GM18858 (cell line): ENCODE measurements at regions not wholly inside any gene's neighbourhood (a gene's known extent, or its start where the extent isn't known, plus 50 kb on each side); places are given as distances from the start of the nearest gene placed in this dataset.

Experiments
- ATAC-seq: cut with Tn5 transposase; IDR thresholded peaks from one replicate; pipeline ENCODE4 v1.9.1; 2021; ENCODE audit not compliant: unreplicated experiment

- no peak for ATAC-seq
These were observed 461.2 kb downstream of the TLR4 start for GRCh38 chr9:118165451-118165850.

- no peak for ATAC-seq
These were observed 466.1 kb downstream of the TLR4 start for GRCh38 chr9:118170032-118170955.

- ATAC-seq = no peak
These were observed 473.0 kb downstream of the TLR4 start for GRCh38 chr9:118177241-118177640.

- no peak for ATAC-seq
These were observed 479.4 kb downstream of the TLR4 start for GRCh38 chr9:118183576-118183975.

- no peak for ATAC-seq
These were observed 483.2 kb downstream of the TLR4 start for GRCh38 chr9:118187408-118187807.

GRCh38 chr9:118189615-118190014 is 485.4 kb downstream of the TLR4 start:
- ATAC-seq = no peak

GRCh38 chr9:118192807-118193206 is 488.6 kb downstream of the TLR4 start:
- ATAC-seq = no peak

- no peak for ATAC-seq
These were observed 505.1 kb downstream of the TLR4 start for GRCh38 chr9:118209343-118209742.

- no peak for ATAC-seq
These were observed 511.3 kb downstream of the TLR4 start for GRCh38 chr9:118215549-118215948.

- no peak for ATAC-seq
These were observed 518.2 kb downstream of the TLR4 start for GRCh38 chr9:118222375-118222774.

- ATAC-seq = no peak
These were observed 518.9 kb downstream of the TLR4 start for GRCh38 chr9:118223111-118223510.

GRCh38 chr9:118230329-118230728 is 526.1 kb downstream of the TLR4 start:
- ATAC-seq = no peak

- no peak for ATAC-seq
These were observed 532.4 kb downstream of the TLR4 start for GRCh38 chr9:118236625-118237024.

GRCh38 chr9:118238139-118238538 is 533.9 kb downstream of the TLR4 start:
- ATAC-seq = no peak

- no peak for ATAC-seq
These were observed 547.8 kb downstream of the TLR4 start for GRCh38 chr9:118252027-118252426.

GRCh38 chr9:118262191-118262590 is 558.0 kb downstream of the TLR4 start:
- no peak for ATAC-seq

- no peak for ATAC-seq
These were observed 559.7 kb downstream of the TLR4 start for GRCh38 chr9:118263949-118264348.

- ATAC-seq = no peak
These were observed 563.8 kb downstream of the TLR4 start for GRCh38 chr9:118268046-118268445.

GRCh38 chr9:118269623-118270022 is 565.4 kb downstream of the TLR4 start:
- no peak for ATAC-seq

GRCh38 chr9:118271331-118271730 is 567.1 kb downstream of the TLR4 start:
- ATAC-seq = no peak

GRCh38 chr9:118271936-118272335 is 567.7 kb downstream of the TLR4 start:
- ATAC-seq = no peak

- no peak for ATAC-seq
These were observed 568.8 kb downstream of the TLR4 start for GRCh38 chr9:118273048-118273447.

GRCh38 chr9:118276784-118277183 is 572.6 kb downstream of the TLR4 start:
- no peak for ATAC-seq
